AG04449 (cell line): ENCODE measurements at regions not wholly inside any gene's neighbourhood (a gene's known extent, or its start where the extent isn't known, plus 50 kb on each side); places are given as distances from the start of the nearest gene placed in this dataset.

Experiments used
- CTCF ChIA-PET: fragments of 350-600 bp; formaldehyde crosslinking; extraction: SDS; loops from one replicate; lab custom pipeline; 2021; ENCODE audit warnings: antibody characterized with exemption; lab: Yijun Ruan, JAX
- POLR2A ChIA-PET: fragments of 400-600, 350-600 bp; formaldehyde crosslinking; extraction: SDS; loops from one replicate; lab custom pipeline; 2020; ENCODE audit warnings: antibody characterized with exemption, inconsistent platforms; lab: Yijun Ruan, JAX
- DNase-seq: peaks from one replicate; pipeline ENCODE4 v3.0.0-alpha.2; 2010; ENCODE audit warnings: low read depth, low spot score
- H3K4me3 ChIP-seq: 2 replicates; pipeline ENCODE4 v1.5.1; 2011; ENCODE audit warnings: low read depth, mild to moderate bottlenecking, control low read depth, low read length
- CTCF ChIP-seq: IDR thresholded peaks from one replicate; pipeline ENCODE4 v1.5.1; 2011; ENCODE audit warnings: mild to moderate bottlenecking, moderate library complexity, low read length, control low read depth, inconsistent platforms; ENCODE audit not compliant: insufficient read depth; ENCODE audit errors: missing control alignments

- no peak for TF ChIP-seq CTCF
- CTCF ChIA-PET, result no interaction called here
- POLR2A ChIA-PET, result no interaction called here
Measured at GRCh38 chr3:189119950-189120349, 51.8 kb upstream of the TPRG1 start.

GRCh38 chr3:189121092-189121491 is 50.7 kb upstream of the TPRG1 start:
- CTCF ChIA-PET, result no interaction called here
- DNase-seq, result no peak
- no peak for TF ChIP-seq CTCF
- H3K4me3 ChIP-seq, result no peak overlapping the region
- POLR2A ChIA-PET, result no interaction called here

More at GRCh38 chr3:189119950-189120349, 51.8 kb upstream of the TPRG1 start:
- no peak overlapping the region for H3K4me3 ChIP-seq
- DNase-seq, result no peak
